OCI-LY7 (cell line): ENCODE measurements at regions not wholly inside any gene's neighbourhood (a gene's known extent, or its start where the extent isn't known, plus 50 kb on each side); places are given as distances from the start of the nearest gene placed in this dataset.

Experiments
- BruUV-seq: library from RNA; stranded (reverse); fragments of 400-500 nt; replicated peaks from 2 replicates; lab custom pipeline; 2021; lab: Mats Ljungman, UMichigan
- CTCF ChIA-PET: fragments of 300-600 bp; sonication (Branson Sonifier 250); formaldehyde crosslinking; loops from one replicate; lab custom pipeline; 2022; ENCODE audit warnings: antibody characterized with exemption; ENCODE audit not compliant: unreplicated experiment; lab: Charles Lee
- POLR2A ChIA-PET: fragments of 300-600 bp; sonication (Branson Sonifier 250); formaldehyde crosslinking; loops from one replicate; lab custom pipeline; 2022; ENCODE audit warnings: antibody characterized with exemption; lab: Charles Lee
- DNase-seq: peaks from one replicate; pipeline ENCODE4 v3.0.0-alpha.2; 2015; ENCODE audit warnings: low spot score
- H2AFZ ChIP-seq: fragments of 200-600 bp; sonication (generic), shearing (Covaris generic); 2 replicates; pipeline ENCODE4 v1.6.1; 2014; ENCODE audit warnings: mild to moderate bottlenecking, antibody characterized with exemption, low read length, moderate library complexity
- H3K27ac ChIP-seq: fragments of 200-600 bp; sonication (generic); 2 replicates; pipeline ENCODE4 v1.5.1; 2014; ENCODE audit warnings: mixed run types, low read depth, mild to moderate bottlenecking, moderate library complexity, low read length, inconsistent platforms; ENCODE audit not compliant: poor library complexity, severe bottlenecking
- H3K36me3 ChIP-seq: fragments of 200-600 bp; sonication (generic); 2 replicates; pipeline ENCODE4 v1.6.1; 2014; ENCODE audit warnings: mild to moderate bottlenecking, antibody characterized with exemption, low read length, moderate library complexity, mixed read lengths; ENCODE audit not compliant: insufficient read depth
- H3K4me1 ChIP-seq: fragments of 200-600 bp; sonication (generic); 2 replicates; pipeline ENCODE4 v1.5.1; 2014; ENCODE audit warnings: mild to moderate bottlenecking, low read length; ENCODE audit not compliant: insufficient read depth, poor library complexity, severe bottlenecking
- H3K4me2 ChIP-seq: fragments of 200-600 bp; sonication (generic); 2 replicates; pipeline ENCODE4 v1.6.1; 2014; ENCODE audit warnings: mild to moderate bottlenecking, low read length
- H3K4me3 ChIP-seq: fragments of 200-600 bp; sonication (generic); 2 replicates; pipeline ENCODE4 v1.5.1; 2014; ENCODE audit warnings: mild to moderate bottlenecking, low read depth, low read length; ENCODE audit not compliant: poor library complexity, severe bottlenecking
- H3K79me2 ChIP-seq: fragments of 200-600 bp; sonication (generic); 2 replicates; pipeline ENCODE4 v1.6.1; 2016; ENCODE audit warnings: low read depth, mild to moderate bottlenecking, low read length, moderate library complexity, mixed read lengths; ENCODE audit not compliant: insufficient read depth
- H3K9me2 ChIP-seq: fragments of 200-600 bp; sonication (generic); 2 replicates; pipeline ENCODE4 v1.6.1; 2016; ENCODE audit warnings: mild to moderate bottlenecking, low read length, mixed read lengths; ENCODE audit not compliant: insufficient read depth
- H3K9me3 ChIP-seq: fragments of 200-600 bp; sonication (generic); 2 replicates; pipeline ENCODE4 v1.6.1; 2014; ENCODE audit warnings: mild to moderate bottlenecking, mixed run types, low read length, mixed read lengths
- H4K20me1 ChIP-seq: fragments of 200-600 bp; sonication (generic); 2 replicates; pipeline ENCODE4 v1.6.1; 2014; ENCODE audit warnings: mild to moderate bottlenecking, antibody characterized with exemption, low read length, moderate library complexity, mixed read lengths; ENCODE audit not compliant: insufficient read depth
- CTCF ChIP-seq: fragments of 200-600 bp; sonication (generic); conservative IDR thresholded peaks from 2 replicates; pipeline ENCODE4 v1.5.1; 2014; ENCODE audit warnings: mild to moderate bottlenecking, antibody characterized with exemption, low read length, moderate library complexity, mixed read lengths
- EZH2phosphoT487 ChIP-seq: fragments of 200-600 bp; sonication (generic); IDR thresholded peaks from 2 replicates; pipeline ENCODE4 v1.6.1; 2018; ENCODE audit warnings: low read depth, borderline replicate concordance, mild to moderate bottlenecking, mixed run types, antibody characterized with exemption, low read length, moderate library complexity, mixed read lengths
- intact Hi-C: fragments of 100-400 bp; cut with micrococcal nuclease; formaldehyde crosslinking; loops from one replicate; pipeline ENCODE4 v1.10.0; 2022; ENCODE audit not compliant: unreplicated experiment

GRCh38 chr4:11518754-11519153 lies 90.1 kb upstream of the HS3ST1 start:
- Histone ChIP-seq H3K36me3 (no peaks in the 10 kb centered on the region), H3K79me2 (no peaks in the 10 kb centered on the region), H3K4me3 (no peak overlapping the region), H4K20me1 (no peaks in the 10 kb centered on the region), H3K9me2 (no peaks in the 10 kb centered on the region), H3K9me3 (no peaks in the 10 kb centered on the region), H3K4me1 (no peaks in the 10 kb centered on the region), H3K4me2 (no peak overlapping the region), H3K27ac (no peak overlapping the region), H2AFZ (no peak overlapping the region)
- TF ChIP-seq EZH2phosphoT487 (no peak), CTCF (no peak)
- CTCF ChIA-PET: no interaction called here
- POLR2A ChIA-PET: no interaction called here
- intact Hi-C loops: no loop called here
- BruUV-seq: no TSS peak
- DNase-seq: no peak

GRCh38 chr4:11514779-11515419 lies 86.2 kb upstream of the HS3ST1 start:
- Histone ChIP-seq H3K79me2 (no peaks in the 10 kb centered on the region), H3K27ac (no peak overlapping the region), H3K4me1 (no peaks in the 10 kb centered on the region), H3K4me2 (no peak overlapping the region), H3K9me3 (no peaks in the 10 kb centered on the region), H3K4me3 (no peak overlapping the region), H2AFZ (no peak overlapping the region), H3K9me2 (no peaks in the 10 kb centered on the region), H4K20me1 (no peaks in the 10 kb centered on the region), H3K36me3 (no peaks in the 10 kb centered on the region)
- intact Hi-C loops: no loop called here
- DNase-seq: no peak
- ChIA-PET CTCF (no interaction called here), POLR2A (no interaction called here)
- no TSS peak for BruUV-seq
- TF ChIP-seq EZH2phosphoT487 (no peak), CTCF (no peak)

- H3K4me1 ChIP-seq: no peaks in the 10 kb centered on the region
- POLR2A ChIA-PET: interaction anchor here (0.6 kb wide), 1 partner anchor 172 kb away, joined by 4 read pairs; no protein-coding TSS in a partner anchor
- no peaks in the 10 kb centered on the region for H3K36me3 ChIP-seq
- H3K79me2 ChIP-seq: no peaks in the 10 kb centered on the region
- H3K9me3 ChIP-seq: no peaks in the 10 kb centered on the region
- H3K9me2 ChIP-seq: no peaks in the 10 kb centered on the region
- H3K4me2 ChIP-seq: no peak overlapping the region
- intact Hi-C loops: no loop called here
- BruUV-seq: no TSS peak
- H4K20me1 ChIP-seq: no peaks in the 10 kb centered on the region
- CTCF ChIA-PET: no interaction called here
- no peak overlapping the region for H2AFZ ChIP-seq
- no peak for TF ChIP-seq CTCF
- TF ChIP-seq EZH2phosphoT487: no peak
- DNase-seq: no peak
- H3K4me3 ChIP-seq: no peak overlapping the region
- no peak overlapping the region for H3K27ac ChIP-seq
Observed at GRCh38 chr4:11514003-11514402, 85.3 kb upstream of the HS3ST1 start.
